HCT116 (cell line): ENCODE measurements at regions not wholly inside any gene's neighbourhood (a gene's known extent, or its start where the extent isn't known, plus 50 kb on each side); places are given as distances from the start of the nearest gene placed in this dataset.

ENCODE experiments used
- ELF1 ChIP-seq: IDR thresholded peaks from 2 replicates; pipeline ENCODE4 v1.6.1; 2012; ENCODE audit warnings: low read depth, borderline replicate concordance
- EZH2 ChIP-seq: fragments of 200-600 bp; sonication (generic); IDR thresholded peaks from 2 replicates; pipeline ENCODE4 v1.6.1; 2017; ENCODE audit warnings: antibody characterized with exemption, mixed run types
- JUND ChIP-seq: IDR thresholded peaks from 2 replicates; pipeline ENCODE4 v1.6.1; 2012
- MAX ChIP-seq: IDR thresholded peaks from 2 replicates; pipeline ENCODE4 v1.6.1; 2012
- POLR2A ChIP-seq: IDR thresholded peaks from 2 replicates; pipeline ENCODE4 v1.7.0; 2011; ENCODE audit warnings: borderline replicate concordance; ENCODE audit not compliant: insufficient read depth, insufficient read length; ENCODE audit errors: extremely low read depth
- POLR2AphosphoS5 ChIP-seq: IDR thresholded peaks from 2 replicates; pipeline ENCODE4 v1.6.1; 2011; ENCODE audit warnings: mild to moderate bottlenecking, low read depth, low read length, moderate library complexity
- REST ChIP-seq: IDR thresholded peaks from 2 replicates; pipeline ENCODE4 v1.6.1; 2012; ENCODE audit warnings: low read depth
- SIN3A ChIP-seq: IDR thresholded peaks from 2 replicates; pipeline ENCODE4 v1.6.1; 2012; ENCODE audit warnings: low read depth
- TCF7L2 ChIP-seq: IDR thresholded peaks from 2 replicates; pipeline ENCODE4 v1.7.0; 2011; ENCODE audit warnings: borderline replicate concordance, inconsistent platforms; ENCODE audit not compliant: insufficient read depth, insufficient read length; ENCODE audit errors: extremely low read depth
- YY1 ChIP-seq: IDR thresholded peaks from 2 replicates; pipeline ENCODE4 v1.6.1; 2011; ENCODE audit warnings: low read length, low read depth, moderate library complexity, mild to moderate bottlenecking; ENCODE audit not compliant: insufficient replicate concordance; ENCODE audit errors: extremely low read depth
- TF ChIP-seq, protein P1 (sequence below), 3 experiments: fragments of 200-600 bp in 1 of 3; sonication (generic) in 1 of 3; IDR thresholded peaks in 2 of 3; conservative IDR thresholded peaks in 1 of 3; 2 replicates each; pipeline ENCODE4 v1.5.1; 2012 to 2017; ENCODE audit warnings: low read depth in 2 of 3, low read length in 2 of 3, antibody characterized with exemption in 1 of 3, borderline replicate concordance in 1 of 3, control low read depth in 1 of 3, mild to moderate bottlenecking in 1 of 3, mixed read lengths in 1 of 3, mixed run types in 1 of 3, moderate library complexity in 1 of 3; ENCODE audit not compliant: insufficient read depth in 1 of 3

- no peak for TF ChIP-seq JUND
- TF ChIP-seq, protein P1, sequence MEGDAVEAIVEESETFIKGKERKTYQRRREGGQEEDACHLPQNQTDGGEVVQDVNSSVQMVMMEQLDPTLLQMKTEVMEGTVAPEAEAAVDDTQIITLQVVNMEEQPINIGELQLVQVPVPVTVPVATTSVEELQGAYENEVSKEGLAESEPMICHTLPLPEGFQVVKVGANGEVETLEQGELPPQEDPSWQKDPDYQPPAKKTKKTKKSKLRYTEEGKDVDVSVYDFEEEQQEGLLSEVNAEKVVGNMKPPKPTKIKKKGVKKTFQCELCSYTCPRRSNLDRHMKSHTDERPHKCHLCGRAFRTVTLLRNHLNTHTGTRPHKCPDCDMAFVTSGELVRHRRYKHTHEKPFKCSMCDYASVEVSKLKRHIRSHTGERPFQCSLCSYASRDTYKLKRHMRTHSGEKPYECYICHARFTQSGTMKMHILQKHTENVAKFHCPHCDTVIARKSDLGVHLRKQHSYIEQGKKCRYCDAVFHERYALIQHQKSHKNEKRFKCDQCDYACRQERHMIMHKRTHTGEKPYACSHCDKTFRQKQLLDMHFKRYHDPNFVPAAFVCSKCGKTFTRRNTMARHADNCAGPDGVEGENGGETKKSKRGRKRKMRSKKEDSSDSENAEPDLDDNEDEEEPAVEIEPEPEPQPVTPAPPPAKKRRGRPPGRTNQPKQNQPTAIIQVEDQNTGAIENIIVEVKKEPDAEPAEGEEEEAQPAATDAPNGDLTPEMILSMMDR (IDR thresholded peaks at IDR 0.05 in 2 of 3, conservative IDR thresholded peaks at IDR 0.05 in 1 of 3; ENCODE audit: borderline replicate concordance in 1 of 3, insufficient read depth in 1 of 3, low read depth in 2 of 3, low read length in 2 of 3), result no peak
- TF ChIP-seq MAX, result no peak
- no peak for TF ChIP-seq YY1
- no peak for TF ChIP-seq TCF7L2
- no peak for TF ChIP-seq REST
- TF ChIP-seq POLR2AphosphoS5, result no peak
- no peak for TF ChIP-seq SIN3A
- no peak for TF ChIP-seq ELF1
- TF ChIP-seq EZH2, result no peak
- TF ChIP-seq POLR2A, result no peak
Measured at GRCh38 chr5:172558076-172558976, 82.7 kb upstream of the NEURL1B start.
